GM21381 (cell line): ENCODE measurements at regions not wholly inside any gene's neighbourhood (a gene's known extent, or its start where the extent isn't known, plus 50 kb on each side); places are given as distances from the start of the nearest gene placed in this dataset.
A peak's percentile ranks its signal among the peaks of the same experiment; 100 is the strongest.

ENCODE experiments used
- ATAC-seq: cut with Tn5 transposase; IDR thresholded peaks from one replicate; pipeline ENCODE4 v1.9.1; 2021; ENCODE audit warnings: mild to moderate bottlenecking, moderate library complexity; ENCODE audit not compliant: unreplicated experiment

DNA sequence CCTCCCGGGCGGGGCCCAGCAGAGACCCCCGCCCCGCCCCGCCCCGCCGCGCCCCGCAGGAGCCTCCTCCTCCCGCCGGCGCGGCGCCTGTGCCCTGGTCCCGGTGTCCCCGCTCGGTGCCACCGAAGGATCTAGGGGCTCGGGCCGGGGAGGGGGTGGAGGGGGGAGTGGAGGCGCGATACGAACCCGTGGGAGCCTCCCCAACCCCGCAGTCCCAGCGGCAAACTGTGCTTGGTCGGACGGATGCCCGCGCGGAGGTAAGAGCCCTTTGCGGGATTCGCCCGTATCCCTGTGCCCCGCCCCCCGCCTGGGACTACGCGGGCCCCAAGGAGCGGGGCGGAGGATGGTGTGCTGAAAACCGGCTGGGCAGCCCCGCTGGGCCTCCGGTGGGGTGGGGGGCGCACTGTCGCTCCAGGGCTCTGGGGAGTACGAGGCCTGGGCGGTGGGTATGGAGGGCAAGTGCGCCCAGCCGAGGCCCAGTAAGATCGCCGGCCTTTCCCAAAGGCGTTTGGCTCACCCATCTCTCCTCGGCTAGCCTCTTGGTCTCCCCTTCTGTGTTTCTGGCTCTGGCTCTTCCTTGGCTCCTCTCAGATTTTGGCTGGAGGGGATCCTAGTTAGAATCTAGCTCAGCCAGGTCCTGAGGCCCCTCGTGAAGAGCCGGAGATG is 65.6 kb upstream of the POLG start:
- ATAC-seq, result peak; percentile 13

DNA sequence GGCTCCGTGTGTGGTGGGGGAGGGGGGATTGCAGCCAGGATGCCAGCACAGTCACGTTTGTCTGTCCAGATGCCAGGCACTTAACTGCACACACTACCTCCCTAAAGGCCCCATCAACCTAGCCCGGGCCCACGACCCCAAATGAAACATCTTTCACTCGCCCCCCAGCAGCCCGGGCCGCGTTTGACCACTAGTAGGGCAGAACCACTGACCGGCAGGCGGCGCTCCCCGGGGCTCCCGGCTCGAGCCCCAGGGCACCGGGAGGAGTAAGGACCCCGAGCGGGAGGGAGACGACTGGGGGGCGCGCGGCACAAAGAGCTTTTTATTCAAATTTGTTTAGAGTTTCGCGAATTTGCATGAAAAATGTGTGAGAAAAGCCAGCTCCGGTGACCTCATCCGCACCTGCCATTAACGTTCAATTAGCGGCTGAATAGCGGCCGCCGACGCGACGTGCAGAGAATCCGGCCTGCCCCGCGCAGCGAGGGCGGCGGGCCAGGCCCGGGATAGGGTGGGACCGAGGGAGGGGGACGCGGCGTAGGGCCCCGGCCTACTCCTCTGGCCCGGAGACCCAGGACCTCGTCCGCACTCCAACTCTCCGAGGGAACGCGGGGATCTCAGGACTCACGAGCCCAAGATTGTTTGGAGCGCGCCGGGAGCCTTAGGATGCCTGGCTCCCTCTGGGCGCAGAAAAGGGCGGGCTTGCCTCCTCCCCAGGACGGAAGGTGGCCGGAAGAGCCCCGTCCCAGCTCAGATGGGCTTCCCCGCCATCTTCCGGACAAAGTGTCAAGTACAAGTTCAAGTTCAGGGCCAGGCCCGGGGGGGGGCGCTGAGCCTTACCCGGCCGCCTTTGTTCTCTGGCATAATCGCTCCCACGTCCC is 64.9 kb upstream of the POLG start:
- peak; percentile 66 for ATAC-seq

DNA sequence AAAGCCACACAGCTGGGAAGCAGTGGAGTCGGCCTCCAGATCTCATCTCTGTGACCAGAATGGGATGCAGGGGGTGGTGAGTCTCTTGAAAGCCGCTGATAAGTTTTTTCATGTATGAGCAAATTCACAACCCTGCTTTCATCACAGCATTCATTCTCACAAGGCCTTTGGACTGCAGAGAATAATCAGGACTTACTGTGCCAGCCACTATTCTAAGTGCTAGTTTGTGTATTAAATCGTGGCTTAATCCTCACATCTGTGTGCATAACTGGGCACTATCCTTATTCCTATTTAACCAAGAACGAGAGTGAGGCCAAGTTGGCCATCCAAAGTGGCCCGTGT is 64.2 kb upstream of the POLG start:
- no peak for ATAC-seq

DNA sequence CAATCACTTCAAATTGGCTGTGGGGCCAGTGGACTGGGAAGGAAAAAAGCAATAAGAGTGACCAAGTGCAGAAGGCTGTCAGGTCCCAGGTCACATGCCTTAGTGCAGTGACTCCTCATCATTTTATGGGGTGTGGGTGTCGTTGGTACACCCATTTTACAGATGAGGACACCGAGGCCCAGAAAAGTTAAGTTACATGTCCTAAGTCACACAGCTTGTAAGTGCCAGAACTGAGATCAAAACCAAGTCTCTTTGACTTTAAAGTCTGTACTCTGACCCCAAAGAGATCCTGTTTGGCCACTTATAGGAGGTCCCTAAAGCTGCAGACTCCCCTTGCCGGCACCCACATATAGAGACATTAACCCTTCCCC is 63.0 kb upstream of the POLG start:
- ATAC-seq, result no peak

DNA sequence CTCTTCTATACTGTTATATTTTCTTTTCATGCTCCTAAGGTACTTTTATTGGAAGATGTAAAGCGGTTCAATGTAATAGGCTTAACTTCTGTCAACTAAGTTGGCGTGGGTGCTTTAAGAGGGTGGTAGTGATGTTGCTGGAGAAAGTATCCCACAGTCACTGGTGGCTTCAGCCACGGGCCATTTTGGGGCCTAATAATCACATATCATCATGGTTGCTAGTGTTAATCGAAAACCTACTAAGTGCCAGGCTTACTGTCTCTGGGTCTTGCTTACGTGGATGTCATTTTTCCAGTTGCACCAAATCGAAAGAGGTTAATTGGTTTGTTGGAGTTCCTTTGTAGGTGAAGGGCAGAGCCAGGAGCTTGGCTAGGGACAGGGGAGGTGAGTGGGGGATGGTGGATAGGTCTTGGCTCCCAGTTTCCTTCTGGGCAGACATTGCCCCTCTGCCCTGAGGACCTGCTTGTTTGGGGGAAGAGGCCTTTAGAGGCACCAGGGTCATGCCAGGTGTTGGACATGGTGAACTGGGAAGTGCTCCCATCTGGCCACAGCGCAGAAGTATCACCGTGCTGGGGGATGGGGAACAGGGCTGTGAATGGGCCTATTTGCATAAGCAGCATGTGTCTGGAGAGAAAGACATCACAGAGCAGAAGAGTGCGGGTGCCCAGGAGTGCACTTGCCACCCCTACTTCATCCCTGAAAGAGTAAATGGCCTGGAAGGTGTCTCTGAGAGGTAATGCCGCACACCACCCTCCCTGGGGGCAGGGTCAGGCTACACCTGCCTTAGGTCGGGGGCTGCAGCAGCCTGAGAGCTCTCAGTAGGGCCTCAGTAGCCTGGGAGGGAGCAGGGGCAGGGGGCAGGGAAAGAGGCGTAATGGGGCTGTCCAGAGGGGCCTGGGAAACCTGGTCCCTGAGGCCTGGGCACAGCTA is 62.4 kb upstream of the POLG start:
- no peak for ATAC-seq

DNA sequence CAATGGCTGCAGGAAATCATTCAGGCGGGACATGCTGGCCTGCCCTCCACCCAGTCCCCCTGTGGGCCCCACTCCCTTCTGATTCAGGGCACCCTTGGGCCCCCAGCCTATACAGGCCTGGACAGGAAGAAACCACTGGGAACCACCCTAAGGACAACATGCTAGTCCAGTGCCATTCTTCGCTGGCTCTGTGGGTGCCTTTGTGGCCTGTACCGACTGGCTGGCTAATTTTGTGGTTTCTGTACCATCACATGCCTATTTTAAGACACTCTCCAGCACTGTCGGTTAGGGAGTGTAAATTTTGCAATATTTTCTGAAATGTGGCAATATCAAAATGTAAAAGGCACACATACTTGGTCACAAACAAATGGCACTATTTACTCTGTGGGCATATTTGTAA is 61.4 kb upstream of the POLG start:
- no peak for ATAC-seq

DNA sequence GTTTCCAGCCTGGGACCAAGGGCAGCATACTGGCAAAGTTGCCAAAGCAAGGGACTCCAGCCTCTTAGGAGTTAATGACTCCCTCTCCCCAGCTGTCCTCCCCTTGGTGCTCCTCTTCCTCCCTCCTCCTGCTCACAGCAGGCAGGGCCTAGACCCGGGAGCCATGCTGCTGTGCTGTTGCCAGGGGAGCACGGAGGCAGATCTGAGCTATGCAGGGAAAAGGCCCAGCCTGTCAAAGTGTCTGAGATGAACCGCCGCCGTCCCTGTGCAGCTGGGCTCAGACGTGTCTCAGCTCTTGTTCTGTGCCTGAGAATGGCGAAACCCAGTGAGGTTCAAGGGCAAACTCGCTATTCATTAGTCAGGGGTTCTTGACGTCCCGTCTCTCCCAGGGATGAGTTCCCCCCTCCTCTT is 60.8 kb upstream of the POLG start:
- ATAC-seq, result no peak

DNA sequence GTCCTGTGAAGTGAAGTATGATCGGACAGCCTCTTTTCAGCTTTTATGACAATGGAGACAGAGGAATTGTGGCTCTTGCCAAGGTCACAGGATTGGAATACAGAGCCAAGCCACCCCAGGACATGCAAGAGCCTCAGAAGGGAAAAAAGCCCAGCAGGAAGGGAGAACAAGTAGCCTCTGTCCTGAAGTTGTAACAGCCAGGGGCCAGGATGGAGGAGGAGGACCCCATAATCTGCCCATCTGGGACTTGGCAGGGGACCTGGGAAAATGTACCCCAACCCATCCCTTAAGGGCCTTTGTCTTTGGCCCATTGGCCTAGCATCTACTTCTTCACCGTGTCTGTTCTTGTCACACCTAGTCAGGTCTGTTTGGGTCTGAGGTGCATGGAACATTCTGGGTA is 60.4 kb upstream of the POLG start:
- no peak for ATAC-seq

DNA sequence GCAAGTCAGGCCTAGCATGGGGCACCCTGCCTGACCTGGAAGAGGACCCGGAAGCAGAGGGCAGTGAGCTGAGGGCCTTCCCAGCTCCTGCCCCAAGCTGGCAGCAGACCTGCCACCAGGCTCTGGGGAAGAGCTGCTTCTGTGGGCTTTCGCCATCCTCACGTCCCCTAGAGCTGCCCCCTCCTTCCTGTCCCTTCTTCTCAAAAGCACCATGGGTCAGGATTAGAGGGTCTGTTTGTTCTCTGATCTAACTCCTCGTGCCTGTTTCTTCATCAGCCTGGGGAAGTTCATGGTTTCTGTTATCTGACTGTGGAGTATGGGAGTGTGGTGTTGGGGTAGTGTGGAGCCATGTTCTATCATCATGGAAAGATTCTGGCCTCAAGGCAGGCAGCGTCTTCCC is 58.4 kb upstream of the POLG start:
- no peak for ATAC-seq

DNA sequence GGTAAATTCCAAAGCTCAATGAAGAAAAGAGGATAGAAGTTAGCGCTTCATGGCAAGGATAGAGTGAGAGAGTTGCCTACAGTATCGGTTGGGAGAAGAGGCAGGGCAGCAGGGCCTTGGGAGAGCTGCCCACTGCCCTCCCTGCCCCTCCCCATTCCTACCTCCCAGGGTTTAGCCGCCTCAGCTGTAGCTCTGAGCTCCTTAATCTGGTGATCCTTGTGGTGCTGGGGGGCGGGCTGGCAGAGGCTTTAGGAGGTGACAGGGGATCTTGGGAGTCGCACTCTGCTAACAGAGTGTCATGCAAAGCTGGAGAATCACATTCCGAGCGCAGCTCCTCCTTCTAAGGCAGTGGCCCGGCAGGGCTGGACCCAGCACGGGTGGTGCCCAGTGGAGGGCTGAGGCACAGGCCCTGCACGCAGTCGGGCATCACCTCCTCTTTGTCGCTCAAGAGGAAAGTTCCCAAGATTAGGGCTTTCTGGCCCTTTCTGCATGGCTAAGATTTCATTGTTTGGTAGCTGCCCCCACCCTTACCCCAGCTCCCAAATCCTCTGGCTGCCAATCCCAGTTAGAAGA is 57.1 kb upstream of the POLG start:
- ATAC-seq, result no peak

DNA sequence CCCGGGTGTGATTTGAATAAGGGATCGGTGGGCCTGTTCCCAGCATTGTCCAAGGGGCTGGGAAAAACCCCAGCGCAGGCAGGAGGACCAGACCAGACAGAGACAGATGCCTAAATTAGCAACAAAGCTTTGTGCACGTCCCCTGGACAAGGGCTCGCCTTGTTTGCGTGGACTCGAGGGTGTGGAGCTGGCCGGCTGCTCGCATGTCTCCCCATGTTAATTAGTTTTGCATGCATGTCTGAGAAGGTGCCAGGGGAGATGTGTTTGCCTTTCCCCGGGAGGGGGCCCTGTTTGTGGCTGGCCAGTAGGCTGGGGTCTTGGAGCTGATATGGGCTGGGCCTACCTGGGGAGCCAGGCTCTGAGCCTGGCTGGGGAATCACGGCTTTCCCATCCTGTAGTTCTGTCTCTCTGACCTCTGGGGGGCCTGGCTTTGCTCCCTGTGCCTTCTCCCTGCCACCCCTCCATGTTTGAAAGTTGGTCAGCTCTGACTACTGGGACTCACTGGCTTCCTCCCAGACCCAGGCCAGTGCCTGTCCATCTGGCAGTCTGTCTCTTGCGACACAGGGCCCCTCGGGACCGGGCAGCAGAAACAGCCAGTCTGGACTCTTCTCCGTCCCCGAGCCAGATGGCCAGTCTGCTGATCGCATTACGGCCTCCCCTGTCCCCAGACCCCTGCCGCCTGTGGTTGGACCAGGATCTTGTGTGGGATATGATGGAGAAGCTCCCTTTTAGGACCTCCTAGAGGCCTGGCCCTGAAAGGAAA is 55.4 kb upstream of the POLG start:
- no peak for ATAC-seq

DNA sequence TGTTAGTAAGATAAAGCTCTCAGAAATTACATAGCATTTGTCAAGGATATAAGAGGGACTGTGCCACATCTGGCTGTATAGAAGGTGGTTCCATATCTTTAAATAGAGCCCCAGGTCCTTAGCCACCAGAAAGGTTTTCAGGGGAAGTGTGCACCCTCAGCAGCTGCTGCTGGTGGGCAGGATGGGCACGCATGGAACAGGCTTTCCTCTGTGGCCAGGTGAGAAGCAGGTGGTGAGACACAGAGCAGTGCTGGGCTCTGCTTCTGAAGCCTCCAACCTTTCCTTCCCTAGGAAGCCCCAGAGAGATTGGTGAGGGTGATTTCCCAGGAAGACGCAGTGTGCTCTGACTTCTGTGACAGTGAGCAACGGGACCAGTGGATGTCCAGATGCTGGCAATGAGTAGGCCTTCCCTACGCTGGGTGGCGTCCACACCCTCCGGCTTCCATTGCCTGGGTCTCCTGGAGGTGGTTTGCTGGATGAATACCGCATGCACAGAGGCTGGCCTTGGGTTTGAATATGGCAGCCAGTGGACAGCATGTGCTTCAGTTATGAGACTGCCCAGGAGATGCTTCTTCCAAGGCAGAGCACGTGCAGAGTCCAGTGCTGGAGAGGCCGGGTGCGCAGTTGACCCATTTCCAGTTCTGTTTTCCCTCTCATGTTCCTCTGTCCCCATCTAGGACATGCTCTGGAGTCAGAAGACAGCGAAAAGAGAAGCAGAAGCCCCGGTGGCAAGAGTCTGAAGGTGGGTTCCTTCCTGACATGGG is 52.7 kb upstream of the POLG start:
- no peak for ATAC-seq

DNA sequence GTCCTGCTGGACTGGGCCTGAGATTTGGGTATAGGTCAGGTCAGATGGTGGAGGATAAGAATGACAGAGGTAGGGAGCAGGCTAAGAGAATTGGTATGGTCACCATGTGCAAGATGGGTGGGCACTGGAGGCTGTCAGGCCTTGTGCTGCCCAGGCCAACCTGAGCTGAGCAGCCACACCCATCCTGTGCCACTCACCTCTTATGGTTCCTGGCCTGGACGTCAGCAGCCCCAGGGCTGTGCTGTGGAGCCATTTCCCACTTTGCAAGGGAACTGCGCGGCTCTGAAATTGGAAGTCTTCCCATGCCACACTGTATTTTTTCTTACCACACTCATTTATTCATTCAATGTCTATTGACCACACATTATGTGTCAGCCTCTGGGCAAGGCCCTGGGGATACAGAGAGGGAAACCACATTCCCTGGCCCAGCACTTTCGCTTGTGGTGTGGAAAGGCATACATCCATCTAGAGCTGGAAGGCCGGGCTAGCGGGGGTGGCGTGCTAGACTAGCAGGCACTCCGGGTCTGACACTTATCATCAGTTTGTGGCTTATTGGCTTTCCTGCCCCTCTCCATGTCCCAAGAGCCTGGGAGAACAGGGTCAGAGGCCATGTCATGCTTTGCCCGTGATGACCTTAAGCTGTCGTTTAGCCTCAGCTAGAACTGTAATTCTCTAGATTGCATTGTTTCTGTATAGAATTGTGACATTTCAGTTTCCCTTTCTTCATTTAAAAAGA is 51.1 kb upstream of the POLG start:
- ATAC-seq, result no peak
